Thyroid gland (tissue), 4 donors: ENCODE measurements at regions not wholly inside any gene's neighbourhood (a gene's known extent, or its start where the extent isn't known, plus 50 kb on each side); places are given as distances from the start of the nearest gene placed in this dataset.

Source experiments
- DNase-seq, 2 donors: peaks; one replicate each; pipeline ENCODE4 v3.0.0-alpha.2; 2019
- H3K27ac ChIP-seq, 3 donors: fragments of 200-600 bp; sonication (generic); 1 replicate in 2 of 3; 2 replicates in 1 of 3; pipeline ENCODE4 v1.5.1; 2016 to 2019; ENCODE audit warnings: mild to moderate bottlenecking in 1 of 3, moderate library complexity in 1 of 3
- H3K27me3 ChIP-seq: fragments of 200-600 bp; sonication (generic); one replicate; pipeline ENCODE4 v1.5.1; 2019
- H3K36me3 ChIP-seq, 2 donors: fragments of 200-600 bp; sonication (generic); one replicate each; pipeline ENCODE4 v1.5.1; 2016 to 2019
- H3K4me1 ChIP-seq, 2 donors: fragments of 200-600 bp; sonication (generic); one replicate each; pipeline ENCODE4 v1.5.1; 2017 to 2019
- H3K4me3 ChIP-seq, 3 donors: fragments of 200-600 bp; sonication (generic); replicated peaks in 1 of 3; 1 replicate in 2 of 3; 2 replicates in 1 of 3; pipeline ENCODE4 v1.5.1; 2016; ENCODE audit warnings: mild to moderate bottlenecking in 1 of 3
- H3K9me3 ChIP-seq: fragments of 200-600 bp; sonication (generic); one replicate; pipeline ENCODE4 v1.5.1; 2017
- POLR2A ChIP-seq, 2 donors: fragments of 450-650 bp; IDR thresholded peaks; one replicate each; pipeline ENCODE4 v1.6.1; 2017; ENCODE audit warnings: antibody characterized with exemption in 2 of 2, mild to moderate bottlenecking in 2 of 2, moderate library complexity in 1 of 2
- WGBS, 2 donors: methylation state at CpG; one replicate each; pipeline ENCODE4 v1.1.5; 2017; 5-methylcytosine and 5-hydroxymethylcytosine counted together
- intact Hi-C: fragments of 100-400 bp; cut with DNase I; formaldehyde crosslinking; loops from one replicate; pipeline ENCODE4 v1.15.1; 2023
- TF ChIP-seq, protein P1 (sequence below), 6 experiments: fragments of 200-600 bp in 3 of 6; fragments of 450-650 bp in 3 of 6; sonication (generic) in 3 of 6; IDR thresholded peaks; one replicate each; pipeline ENCODE4 v1.5.1; 2016 to 2019; ENCODE audit warnings: antibody characterized with exemption in 6 of 6, mild to moderate bottlenecking in 2 of 6, inconsistent platforms in 1 of 6, moderate library complexity in 1 of 6

DNA sequence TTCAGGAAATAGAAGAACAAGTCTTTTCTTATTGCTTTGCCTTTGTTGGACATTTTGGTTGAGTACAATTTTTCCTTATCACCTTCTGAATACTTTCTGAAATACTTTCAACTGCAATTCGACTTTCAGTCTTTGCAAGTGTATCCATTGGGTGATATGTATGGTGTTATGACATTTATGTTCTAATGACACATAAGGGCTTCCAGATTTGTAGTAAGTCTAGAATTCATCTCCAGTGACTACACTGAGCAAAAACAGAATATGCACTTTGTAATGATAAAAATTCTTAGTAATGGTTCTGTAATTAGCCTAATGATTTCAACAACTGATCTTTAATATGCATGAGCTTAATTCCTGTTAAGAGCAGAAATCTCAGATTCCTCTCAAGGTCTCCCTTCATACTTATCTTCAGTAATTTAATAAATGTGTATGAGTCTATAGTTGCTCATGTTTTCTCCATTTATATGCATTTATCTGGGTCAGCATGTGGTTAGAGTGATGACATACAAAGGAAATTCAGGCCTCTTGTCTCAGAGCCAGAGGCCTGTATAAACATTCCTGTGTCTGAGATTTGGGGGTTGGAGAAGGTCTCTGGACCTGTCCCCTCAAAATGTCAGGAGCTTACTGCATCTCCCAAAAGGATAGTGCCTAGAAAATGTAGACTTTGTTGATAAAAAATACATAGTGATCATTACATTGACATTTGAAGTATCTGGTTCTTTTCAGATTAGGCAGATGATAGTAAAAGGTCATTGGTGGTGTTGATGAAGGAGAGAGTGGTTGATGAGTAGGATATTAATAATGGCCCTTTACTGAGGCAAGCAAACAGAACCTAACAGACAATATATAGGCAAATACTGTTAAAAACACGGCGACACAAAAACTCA, 114.9 kb downstream of the QPCT start:
- no peaks in the 10 kb centered on the region for H3K4me1 ChIP-seq
- intact Hi-C loops: no loop called here
- H3K27ac ChIP-seq: no peak overlapping the region
- 75 to 78% methylated on average over 3 of the region's 3 CpGs for WGBS, 2 donors
- no peaks in the 10 kb centered on the region for H3K9me3 ChIP-seq
- no peaks in the 10 kb centered on the region for H3K27me3 ChIP-seq
- TF ChIP-seq, protein P1, sequence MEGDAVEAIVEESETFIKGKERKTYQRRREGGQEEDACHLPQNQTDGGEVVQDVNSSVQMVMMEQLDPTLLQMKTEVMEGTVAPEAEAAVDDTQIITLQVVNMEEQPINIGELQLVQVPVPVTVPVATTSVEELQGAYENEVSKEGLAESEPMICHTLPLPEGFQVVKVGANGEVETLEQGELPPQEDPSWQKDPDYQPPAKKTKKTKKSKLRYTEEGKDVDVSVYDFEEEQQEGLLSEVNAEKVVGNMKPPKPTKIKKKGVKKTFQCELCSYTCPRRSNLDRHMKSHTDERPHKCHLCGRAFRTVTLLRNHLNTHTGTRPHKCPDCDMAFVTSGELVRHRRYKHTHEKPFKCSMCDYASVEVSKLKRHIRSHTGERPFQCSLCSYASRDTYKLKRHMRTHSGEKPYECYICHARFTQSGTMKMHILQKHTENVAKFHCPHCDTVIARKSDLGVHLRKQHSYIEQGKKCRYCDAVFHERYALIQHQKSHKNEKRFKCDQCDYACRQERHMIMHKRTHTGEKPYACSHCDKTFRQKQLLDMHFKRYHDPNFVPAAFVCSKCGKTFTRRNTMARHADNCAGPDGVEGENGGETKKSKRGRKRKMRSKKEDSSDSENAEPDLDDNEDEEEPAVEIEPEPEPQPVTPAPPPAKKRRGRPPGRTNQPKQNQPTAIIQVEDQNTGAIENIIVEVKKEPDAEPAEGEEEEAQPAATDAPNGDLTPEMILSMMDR (IDR thresholded peaks at IDR 0.05): no peak
- no peak for TF ChIP-seq POLR2A (IDR thresholded peaks at IDR 0.05)
- no peaks in the 10 kb centered on the region for H3K36me3 ChIP-seq
- H3K4me3 ChIP-seq: no peak overlapping the region
- no peak for DNase-seq

DNA sequence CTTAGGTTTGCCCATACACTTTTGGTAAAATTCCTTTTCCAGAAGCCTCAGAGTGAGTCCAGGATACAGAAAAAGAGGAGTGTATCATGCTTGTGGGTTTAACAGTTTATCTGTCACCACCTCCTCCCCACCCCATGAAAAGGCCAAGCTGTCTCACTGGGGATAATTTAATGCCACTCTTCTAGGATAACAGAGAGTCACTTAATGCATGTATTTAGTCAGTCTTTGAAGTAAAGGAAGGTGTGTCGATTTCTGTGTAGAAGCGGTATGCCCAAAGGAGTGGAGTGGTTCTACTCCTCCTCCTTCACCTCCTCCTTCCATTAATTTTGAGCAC, 116.4 kb downstream of the QPCT start:
- no peaks in the 10 kb centered on the region for H3K4me1 ChIP-seq
- DNase-seq: no peak
- WGBS, 2 donors: 85 to 92% methylated on average over 2 of the region's 2 CpGs
- TF ChIP-seq POLR2A (IDR thresholded peaks at IDR 0.05): no peak
- TF ChIP-seq, protein P1 (IDR thresholded peaks at IDR 0.05): no peak
- H3K36me3 ChIP-seq: no peaks in the 10 kb centered on the region
- intact Hi-C loops: no loop called here
- no peak overlapping the region for H3K27ac ChIP-seq
- H3K27me3 ChIP-seq: no peaks in the 10 kb centered on the region
- no peak overlapping the region for H3K4me3 ChIP-seq
- H3K9me3 ChIP-seq: no peaks in the 10 kb centered on the region

DNA sequence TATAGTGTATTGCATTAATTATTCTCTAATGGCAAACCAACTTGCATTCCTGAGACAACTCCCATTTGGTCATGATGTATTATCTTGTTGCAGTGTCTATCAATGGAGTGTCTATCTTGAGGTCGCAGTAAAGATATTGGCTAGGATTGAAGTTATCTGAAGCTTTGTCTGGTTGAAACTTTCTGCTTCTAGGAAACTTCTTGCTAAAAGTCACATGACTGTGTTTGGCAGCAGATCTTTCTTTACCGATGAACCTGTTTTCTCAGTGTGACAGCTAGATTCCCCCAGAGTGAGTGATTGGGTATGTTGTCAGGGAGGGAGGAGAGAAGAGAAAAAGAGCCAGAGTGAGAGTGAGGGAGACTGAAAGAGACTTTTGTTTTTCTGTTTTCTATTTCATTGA, 119.6 kb downstream of the QPCT start:
- Histone ChIP-seq H3K36me3 (no peaks in the 10 kb centered on the region), H3K27me3 (no peaks in the 10 kb centered on the region), H3K27ac (no peak overlapping the region), H3K4me3 (no peak overlapping the region), H3K9me3 (no peaks in the 10 kb centered on the region), H3K4me1 (no peaks in the 10 kb centered on the region)
- WGBS, 2 donors: 44 to 56% methylated on average over 2 of the region's 2 CpGs
- no peak for DNase-seq
- TF ChIP-seq, protein P1 (IDR thresholded peaks at IDR 0.05): no peak
- no peak for TF ChIP-seq POLR2A (IDR thresholded peaks at IDR 0.05)
- intact Hi-C loops: no loop called here

DNA sequence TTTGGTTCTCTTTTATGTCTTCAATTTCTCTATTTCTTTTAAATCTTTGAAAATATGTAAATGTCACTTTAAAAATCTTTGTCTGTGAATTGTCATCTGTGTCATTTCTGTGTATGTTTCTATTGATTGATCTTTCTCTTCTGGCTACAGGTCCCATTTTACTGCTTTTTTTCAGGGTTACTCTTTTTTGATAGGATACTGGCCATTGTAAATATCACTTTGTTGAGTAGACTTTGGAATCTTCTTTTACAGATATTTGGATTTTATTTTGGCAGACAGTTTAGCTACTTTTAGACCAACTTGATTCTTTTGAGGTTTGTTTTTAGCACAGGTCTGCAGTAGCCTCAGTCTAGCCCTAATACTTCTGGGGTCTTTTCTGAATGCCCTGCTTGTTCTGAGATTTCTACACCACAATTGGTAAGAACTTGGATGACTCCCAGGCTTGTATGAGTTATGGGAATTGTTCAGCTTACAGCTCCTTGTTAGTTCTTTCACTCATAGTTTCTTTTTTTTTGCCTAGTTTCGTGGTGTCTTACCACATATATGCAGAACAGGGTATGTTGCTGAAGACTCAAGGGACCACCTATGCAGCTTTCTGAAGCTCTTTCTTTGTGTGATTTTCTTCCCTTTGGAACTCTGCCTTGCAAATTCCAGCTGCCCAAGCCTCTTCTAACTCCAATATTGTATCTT, 122.2 kb downstream of the QPCT start:
- no peak overlapping the region for H3K27ac ChIP-seq
- no peaks in the 10 kb centered on the region for H3K27me3 ChIP-seq
- TF ChIP-seq POLR2A (IDR thresholded peaks at IDR 0.05): no peak
- TF ChIP-seq, protein P1 (IDR thresholded peaks at IDR 0.05): no peak
- no peak for DNase-seq
- H3K4me1 ChIP-seq: no peaks in the 10 kb centered on the region
- intact Hi-C loops: no loop called here
- 92 to 98% methylated on average over 1 of the region's 1 CpG for WGBS, 2 donors
- no peaks in the 10 kb centered on the region for H3K36me3 ChIP-seq
- no peak overlapping the region for H3K4me3 ChIP-seq
- H3K9me3 ChIP-seq: no peaks in the 10 kb centered on the region

DNA sequence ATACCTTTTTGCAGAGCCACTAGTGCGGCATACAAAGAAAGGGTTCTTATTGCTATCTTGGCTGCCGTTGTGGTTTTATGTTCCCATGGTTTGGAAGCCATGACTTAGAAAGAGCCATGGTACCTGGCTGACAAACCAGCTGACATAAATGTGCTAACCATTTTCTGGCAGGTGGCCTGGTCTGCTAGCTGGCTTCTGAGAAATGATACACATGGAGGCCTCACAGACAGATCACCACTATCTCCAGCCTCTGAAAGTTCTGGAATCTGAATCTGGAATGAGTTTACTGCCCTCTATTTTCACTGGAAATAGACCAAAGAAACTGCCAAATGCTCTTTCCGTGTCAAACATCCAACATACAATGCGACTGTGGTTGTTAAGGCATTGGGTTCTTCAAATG, 123.7 kb downstream of the QPCT start:
- Histone ChIP-seq H3K4me3 (no peak overlapping the region), H3K4me1 (peaks cover 7 to 8% of the 10 kb centered on the region in 2 donors), H3K27ac (no peak overlapping the region), H3K9me3 (no peaks in the 10 kb centered on the region), H3K36me3 (no peaks in the 10 kb centered on the region), H3K27me3 (no peaks in the 10 kb centered on the region)
- WGBS, 2 donors: 89 to 91% methylated on average over 4 of the region's 4 CpGs
- intact Hi-C loops: no loop called here
- no peak for DNase-seq
- no peak for TF ChIP-seq POLR2A (IDR thresholded peaks at IDR 0.05)
- TF ChIP-seq, protein P1 (IDR thresholded peaks at IDR 0.05): no peak
